GM21825 (cell line): ENCODE measurements at regions not wholly inside any gene's neighbourhood (a gene's known extent, or its start where the extent isn't known, plus 50 kb on each side); places are given as distances from the start of the nearest gene placed in this dataset.
"Not testable (repeated sequence)": the region's sequence is repeated elsewhere in the genome, so short reads cannot be mapped to it uniquely, and the experiment has no call there.

ENCODE experiments used
- ATAC-seq: cut with Tn5 transposase; IDR thresholded peaks from one replicate; pipeline ENCODE4 v1.9.1; 2021; ENCODE audit warnings: mild to moderate bottlenecking, moderate library complexity; ENCODE audit not compliant: unreplicated experiment

DNA sequence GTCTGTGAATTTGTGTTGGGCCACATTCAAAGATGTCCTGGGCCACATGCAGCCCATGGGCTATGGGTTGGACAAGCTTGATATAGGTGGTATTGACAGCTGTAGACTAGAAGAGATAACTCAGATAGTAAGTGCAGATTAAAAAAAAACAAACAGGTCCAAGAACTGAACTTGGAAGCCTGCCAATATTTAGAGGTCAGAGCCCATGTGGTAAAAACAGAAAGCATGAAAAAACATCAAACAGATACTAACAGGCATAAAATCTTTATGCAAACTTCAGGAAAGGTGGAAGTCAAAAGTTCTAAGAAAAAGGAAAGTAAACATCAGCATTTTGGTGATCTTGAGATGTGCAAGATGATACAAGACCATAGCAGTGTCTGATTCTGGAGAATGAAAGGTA lies 155.1 kb upstream of the NR4A3 start:
- no peak for ATAC-seq

DNA sequence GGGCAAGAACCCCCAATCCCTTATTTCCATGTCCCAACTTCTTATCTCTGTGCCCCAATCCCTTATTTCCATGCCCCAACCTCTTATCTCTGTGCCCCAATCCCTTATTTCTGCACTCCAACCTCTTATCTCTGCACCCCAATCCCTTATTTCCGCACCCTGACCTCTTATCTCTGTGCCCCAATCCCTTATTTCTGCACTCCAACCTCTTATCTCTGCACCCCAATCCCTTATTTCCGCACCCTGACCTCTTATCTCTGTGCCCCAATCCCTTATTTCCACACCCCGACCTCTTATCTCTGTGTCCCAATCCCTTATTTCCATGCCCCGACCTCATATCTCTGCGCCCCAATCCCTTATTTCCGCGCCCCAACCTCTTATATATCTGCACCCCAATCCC lies 150.8 kb upstream of the NR4A3 start:
- ATAC-seq = not testable (repeated sequence)

GRCh38 chr9:99677281-99677680 lies 144.4 kb upstream of the NR4A3 start:
- no peak for ATAC-seq

DNA sequence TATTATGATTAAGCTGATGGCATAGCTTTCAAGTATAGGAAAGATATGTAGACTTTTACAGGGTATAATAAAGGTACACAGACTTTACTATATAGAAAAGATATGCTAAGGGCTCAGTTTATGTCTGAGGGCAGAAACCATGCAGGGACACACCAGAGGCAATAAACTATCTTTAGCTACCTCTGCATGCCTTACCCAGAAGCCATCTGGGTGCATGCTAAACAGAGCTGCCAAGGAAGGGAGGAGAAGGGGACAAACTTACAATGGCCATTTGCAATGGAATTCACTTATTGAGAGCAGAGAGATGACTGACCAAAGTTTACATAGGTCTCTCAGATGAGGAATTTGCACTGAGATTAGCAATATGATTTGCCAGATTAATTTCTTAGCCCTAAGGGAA lies 143.1 kb upstream of the NR4A3 start:
- no peak for ATAC-seq

DNA sequence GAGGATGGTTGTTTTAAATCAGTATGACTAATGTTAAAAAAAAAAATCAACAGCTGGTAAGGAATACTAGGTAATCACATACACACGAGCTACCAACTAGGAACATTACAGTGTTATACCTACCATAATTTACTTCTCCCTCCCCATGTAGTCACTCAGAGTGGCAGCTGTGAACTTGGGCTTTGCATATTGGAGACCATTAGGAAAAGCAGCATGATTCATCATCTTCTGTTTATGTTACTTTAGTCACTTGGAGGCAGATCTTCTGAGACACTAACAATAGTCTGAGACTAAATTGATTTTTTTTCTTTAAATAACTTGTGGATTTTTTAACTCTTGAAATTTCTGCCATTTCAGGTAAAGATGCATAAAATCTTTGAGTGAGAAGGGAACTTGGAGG lies 141.5 kb upstream of the NR4A3 start:
- ATAC-seq = no peak

- ATAC-seq = no peak
These were observed 140.6 kb upstream of the NR4A3 start for GRCh38 chr9:99681113-99681512.

DNA sequence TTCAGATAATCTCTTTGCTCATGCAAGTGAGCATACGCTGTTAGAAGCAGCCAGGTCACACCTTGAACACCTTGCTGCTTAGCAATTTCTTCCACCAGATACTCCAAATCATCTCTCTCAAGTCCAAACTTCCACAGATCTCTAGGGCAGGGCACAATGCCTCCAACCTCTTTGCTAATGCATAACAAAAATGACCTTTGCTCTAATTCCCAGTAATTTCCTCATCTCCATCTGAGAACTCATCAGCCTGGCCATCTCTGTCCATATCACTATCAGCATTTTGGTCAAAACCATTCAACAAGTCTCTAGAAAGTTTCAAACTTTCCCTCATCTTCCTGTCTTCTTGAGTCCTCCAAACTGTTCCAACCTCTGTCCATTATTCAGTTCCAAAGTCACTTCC lies 139.3 kb upstream of the NR4A3 start:
- no peak for ATAC-seq

- no peak for ATAC-seq
These were observed 138.8 kb upstream of the NR4A3 start for GRCh38 chr9:99682870-99683269.

- ATAC-seq = no peak
These were observed 131.1 kb upstream of the NR4A3 start for GRCh38 chr9:99690573-99690972.

- ATAC-seq = no peak
These were observed 127.8 kb upstream of the NR4A3 start for GRCh38 chr9:99693888-99694287.

DNA sequence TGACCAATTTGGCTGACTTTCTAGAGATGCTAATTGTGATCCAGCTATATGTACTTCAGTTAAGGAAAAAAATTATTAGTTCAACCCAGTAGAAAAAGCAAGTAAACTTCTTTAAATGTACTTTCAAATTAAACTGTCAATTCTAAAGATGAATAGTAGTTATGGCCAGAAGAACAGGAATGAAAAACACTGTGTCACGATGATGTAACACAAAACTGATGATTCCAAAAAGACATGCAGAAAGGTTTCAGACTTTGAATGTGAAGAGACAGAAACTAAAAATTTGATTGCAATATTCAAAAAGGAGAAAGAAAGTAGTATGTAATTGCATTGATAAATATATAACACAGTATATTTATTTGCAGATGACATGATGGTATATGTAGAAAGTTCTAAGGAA lies 127.3 kb upstream of the NR4A3 start:
- no peak for ATAC-seq

- ATAC-seq = no peak
These were observed 122.3 kb upstream of the NR4A3 start for GRCh38 chr9:99699396-99699795.

DNA sequence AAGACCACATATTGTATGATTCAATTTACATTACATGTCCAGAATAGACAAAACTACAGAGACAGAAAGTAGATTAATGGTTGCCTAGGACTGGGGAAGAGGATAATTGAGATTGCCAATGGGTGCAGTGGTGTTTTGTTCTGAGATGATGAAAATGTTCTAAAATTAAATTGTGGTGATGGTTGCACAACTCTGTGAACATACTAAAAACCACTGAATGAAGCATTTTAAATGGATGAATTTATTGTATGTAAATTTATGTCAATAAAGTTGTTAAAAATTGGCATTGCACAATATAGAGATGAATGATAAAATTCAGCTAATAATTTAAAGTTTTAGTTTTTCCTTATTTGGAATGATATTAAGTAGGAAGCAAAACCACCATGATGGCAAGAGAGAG lies 109.5 kb upstream of the NR4A3 start:
- no peak for ATAC-seq

DNA sequence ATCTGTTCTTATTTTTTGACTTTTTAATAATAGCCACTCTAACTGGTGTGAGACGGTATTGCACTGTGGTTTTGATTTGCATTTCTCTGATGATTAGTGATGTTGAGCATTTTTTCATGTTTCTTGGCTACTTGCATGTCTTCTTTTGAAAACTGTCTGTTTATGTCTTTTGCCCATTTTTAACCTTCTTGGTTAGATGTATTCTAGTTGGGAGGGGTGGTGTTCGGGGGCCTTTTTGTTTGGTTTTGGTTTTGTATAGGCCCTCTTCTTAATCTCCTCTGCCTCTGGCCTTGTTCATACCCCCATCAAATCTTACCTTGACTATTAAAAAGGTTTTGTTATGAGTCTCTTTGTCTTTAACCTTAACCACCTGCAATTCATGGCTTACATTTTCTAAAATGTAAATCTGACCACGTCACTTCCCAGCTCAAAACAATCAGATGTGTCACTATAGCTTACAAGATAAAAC lies 107.8 kb upstream of the NR4A3 start:
- no peak for ATAC-seq

- no peak for ATAC-seq
These were observed 103.1 kb upstream of the NR4A3 start for GRCh38 chr9:99718631-99719030.

- peak; percentile 85 for ATAC-seq
These were observed 101.1 kb upstream of the NR4A3 start for GRCh38 chr9:99720455-99721050.

GRCh38 chr9:99721898-99722297 lies 99.8 kb upstream of the NR4A3 start:
- no peak for ATAC-seq

DNA sequence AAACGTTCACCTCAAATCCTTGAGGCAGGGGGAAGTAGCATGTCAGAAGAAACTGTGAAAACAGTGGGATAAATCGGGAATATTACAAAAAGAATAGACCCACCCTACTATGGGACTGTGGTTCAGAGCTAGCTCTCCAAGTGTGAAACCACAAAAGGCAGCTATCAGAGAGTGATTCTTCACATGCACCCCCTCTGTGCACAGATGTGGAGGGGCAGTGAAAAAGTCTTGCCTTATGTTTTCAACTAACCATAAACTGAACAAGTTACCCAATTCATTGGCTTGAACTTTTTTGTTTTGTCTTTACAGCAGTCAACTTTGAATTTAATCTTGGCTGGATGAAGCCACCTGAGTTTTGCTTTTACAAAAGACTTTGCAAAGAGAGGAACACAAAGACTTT lies 98.8 kb upstream of the NR4A3 start:
- ATAC-seq = no peak

DNA sequence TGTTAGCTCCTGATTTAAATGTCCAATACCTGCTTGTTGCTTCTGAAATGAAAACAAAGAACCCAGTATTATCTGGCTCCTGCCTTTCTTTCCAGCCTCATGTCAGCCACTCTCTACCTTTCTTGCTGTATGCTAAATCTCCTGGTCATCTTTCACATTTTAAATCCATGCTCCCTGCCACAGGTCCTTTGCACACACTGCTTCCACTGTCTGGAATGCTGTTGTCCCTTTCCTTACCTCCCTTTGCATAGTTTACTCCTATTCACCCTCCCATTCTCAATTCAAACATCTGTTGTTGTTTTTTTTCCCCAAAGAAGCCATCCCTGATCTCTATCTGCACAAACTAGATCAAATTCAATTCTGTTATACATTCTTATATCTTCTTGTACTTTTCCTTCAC lies 97.0 kb upstream of the NR4A3 start:
- ATAC-seq = no peak

DNA sequence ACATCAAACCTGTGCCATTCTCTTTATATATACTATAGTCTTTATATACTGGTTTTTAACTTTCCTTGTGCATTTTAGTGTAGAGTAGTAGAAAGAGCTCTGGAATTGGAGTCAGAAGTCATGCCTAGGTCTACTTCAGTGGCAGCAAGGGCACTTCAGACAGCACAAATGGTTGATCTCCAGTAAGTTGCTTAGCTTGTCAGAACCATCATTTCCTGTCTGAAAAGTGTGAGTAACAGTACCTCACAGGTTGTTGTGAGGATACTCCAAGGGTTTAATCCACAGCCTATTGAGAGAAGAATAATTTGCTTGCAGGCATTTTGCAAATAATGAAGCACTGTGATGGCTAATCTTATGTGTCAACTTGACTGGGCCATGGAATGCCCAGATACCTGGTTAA lies 95.8 kb upstream of the NR4A3 start:
- ATAC-seq = no peak

- ATAC-seq = no peak
These were observed 94.9 kb upstream of the NR4A3 start for GRCh38 chr9:99726758-99727157.

- no peak for ATAC-seq
These were observed 91.6 kb upstream of the NR4A3 start for GRCh38 chr9:99730062-99730461.

GRCh38 chr9:99731950-99732349 lies 89.7 kb upstream of the NR4A3 start:
- no peak for ATAC-seq
